GM12892 (cell line): ENCODE measurements at regions not wholly inside any gene's neighbourhood (a gene's known extent, or its start where the extent isn't known, plus 50 kb on each side); places are given as distances from the start of the nearest gene placed in this dataset.

ENCODE experiments used
- POLR2A ChIP-seq: IDR thresholded peaks from 2 replicates; pipeline ENCODE4 v1.6.1; 2011; ENCODE audit warnings: low read depth, low read length, control low read depth
- POLR2AphosphoS5 ChIP-seq: IDR thresholded peaks from 2 replicates; pipeline ENCODE4 v1.6.1; 2011; ENCODE audit warnings: low read depth, low read length, control low read depth
- TAF1 ChIP-seq: IDR thresholded peaks from 2 replicates; pipeline ENCODE4 v1.6.1; 2011; ENCODE audit warnings: low read depth, mild to moderate bottlenecking, control low read depth, low read length, borderline replicate concordance

DNA sequence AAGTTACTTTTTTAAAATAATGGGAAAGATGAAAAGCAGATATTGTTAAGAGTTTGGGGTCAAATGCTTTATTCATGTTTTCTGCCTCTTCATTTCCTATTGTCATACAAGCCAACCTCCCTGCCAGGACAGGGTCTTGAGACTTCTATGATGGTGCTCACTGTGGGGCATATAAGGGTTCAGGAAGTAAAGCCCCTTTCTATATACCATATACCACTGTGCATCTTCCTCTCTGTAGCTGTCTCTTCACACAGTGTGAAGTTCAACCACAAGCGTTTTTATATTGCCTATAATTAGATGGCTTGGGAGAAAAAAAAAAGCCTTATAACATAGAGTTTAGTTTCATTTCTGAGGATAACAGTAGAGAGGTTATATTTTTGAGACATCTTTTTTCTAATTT is 389.8 kb upstream of the SORCS1 start:
- TF ChIP-seq POLR2A (no peak), TAF1 (no peak), POLR2AphosphoS5 (no peak)
